Gastrocnemius medialis (tissue), 4 donors: ENCODE measurements at regions not wholly inside any gene's neighbourhood (a gene's known extent, or its start where the extent isn't known, plus 50 kb on each side); places are given as distances from the start of the nearest gene placed in this dataset.
"Not testable (repeated sequence)": the region's sequence is repeated elsewhere in the genome, so short reads cannot be mapped to it uniquely, and the experiment has no call there.

Experiments
- CTCF ChIP-seq, 5 experiments: fragments of 450-650 bp in 3 of 5; fragments of 200-600 bp in 2 of 5; sonication (generic) in 2 of 5; IDR thresholded peaks in 4 of 5; conservative IDR thresholded peaks in 1 of 5; 1 replicate in 4 of 5; 2 replicates in 1 of 5; pipeline ENCODE4 v1.5.1; 2016 to 2019; ENCODE audit warnings: antibody characterized with exemption in 5 of 5, mild to moderate bottlenecking in 3 of 5, moderate library complexity in 3 of 5
- POLR2A ChIP-seq, 2 donors: fragments of 450-650 bp; IDR thresholded peaks; one replicate each; pipeline ENCODE4 v1.6.1; 2017; ENCODE audit warnings: antibody characterized with exemption in 2 of 2, mild to moderate bottlenecking in 2 of 2, moderate library complexity in 2 of 2

DNA sequence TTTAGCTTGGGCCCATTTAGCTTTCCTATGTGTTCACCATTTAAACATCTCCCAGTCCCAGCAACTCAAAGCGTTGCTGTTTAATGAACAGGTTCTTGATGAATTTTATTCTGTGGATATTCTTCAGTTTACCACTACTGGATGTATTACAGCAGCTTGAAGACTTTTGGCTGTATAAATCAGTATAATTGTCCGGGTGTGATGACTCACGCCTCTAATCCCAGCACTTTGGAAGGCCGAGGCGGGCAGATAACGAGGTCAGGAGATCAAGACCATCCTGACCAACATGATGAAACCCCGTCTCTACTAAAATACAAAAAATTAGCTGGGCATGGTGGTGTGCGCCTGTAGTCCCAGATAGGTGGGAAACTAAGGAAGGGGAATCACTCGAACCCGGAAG, 1286.7 kb upstream of the EYS start:
- TF ChIP-seq CTCF (IDR thresholded peaks at IDR 0.05 in 4 of 5, conservative IDR thresholded peaks at IDR 0.05 in 1 of 5); POLR2A (IDR thresholded peaks at IDR 0.05): not testable (repeated sequence)
